ENCODE measurements at regions not wholly inside any gene's neighbourhood (a gene's known extent, or its start where the extent isn't known, plus 50 kb on each side); places are given as distances from the start of the nearest gene placed in this dataset.

DNA sequence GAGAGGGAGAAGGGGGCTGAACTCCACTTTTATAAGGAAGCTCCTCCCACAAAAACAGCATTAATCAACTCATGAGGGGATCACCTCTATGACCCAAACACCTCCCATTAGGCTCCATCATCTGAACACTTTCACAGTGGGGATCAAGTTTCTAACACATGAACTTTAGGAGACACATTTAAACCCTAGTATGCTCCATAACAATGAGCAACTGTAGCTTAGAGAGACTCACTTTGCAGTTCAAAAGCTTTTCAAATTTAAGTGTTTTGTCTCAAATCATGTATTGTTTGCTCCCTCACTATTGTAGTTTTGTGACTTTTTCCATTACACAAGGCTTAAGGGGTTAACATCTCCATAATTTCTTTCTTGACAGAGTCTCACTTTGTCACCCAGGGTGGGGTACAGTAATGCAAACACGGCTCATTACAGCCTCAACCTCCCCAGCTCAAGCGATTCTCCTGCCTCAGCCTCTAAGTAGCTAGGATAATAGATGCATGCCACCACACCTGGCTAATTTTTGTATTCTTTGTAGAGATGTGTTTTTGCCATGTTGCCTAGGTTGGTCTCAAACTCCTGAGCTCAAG lies 352.7 kb upstream of the CDH20 start:
- TF ChIP-seq, protein P1, sequence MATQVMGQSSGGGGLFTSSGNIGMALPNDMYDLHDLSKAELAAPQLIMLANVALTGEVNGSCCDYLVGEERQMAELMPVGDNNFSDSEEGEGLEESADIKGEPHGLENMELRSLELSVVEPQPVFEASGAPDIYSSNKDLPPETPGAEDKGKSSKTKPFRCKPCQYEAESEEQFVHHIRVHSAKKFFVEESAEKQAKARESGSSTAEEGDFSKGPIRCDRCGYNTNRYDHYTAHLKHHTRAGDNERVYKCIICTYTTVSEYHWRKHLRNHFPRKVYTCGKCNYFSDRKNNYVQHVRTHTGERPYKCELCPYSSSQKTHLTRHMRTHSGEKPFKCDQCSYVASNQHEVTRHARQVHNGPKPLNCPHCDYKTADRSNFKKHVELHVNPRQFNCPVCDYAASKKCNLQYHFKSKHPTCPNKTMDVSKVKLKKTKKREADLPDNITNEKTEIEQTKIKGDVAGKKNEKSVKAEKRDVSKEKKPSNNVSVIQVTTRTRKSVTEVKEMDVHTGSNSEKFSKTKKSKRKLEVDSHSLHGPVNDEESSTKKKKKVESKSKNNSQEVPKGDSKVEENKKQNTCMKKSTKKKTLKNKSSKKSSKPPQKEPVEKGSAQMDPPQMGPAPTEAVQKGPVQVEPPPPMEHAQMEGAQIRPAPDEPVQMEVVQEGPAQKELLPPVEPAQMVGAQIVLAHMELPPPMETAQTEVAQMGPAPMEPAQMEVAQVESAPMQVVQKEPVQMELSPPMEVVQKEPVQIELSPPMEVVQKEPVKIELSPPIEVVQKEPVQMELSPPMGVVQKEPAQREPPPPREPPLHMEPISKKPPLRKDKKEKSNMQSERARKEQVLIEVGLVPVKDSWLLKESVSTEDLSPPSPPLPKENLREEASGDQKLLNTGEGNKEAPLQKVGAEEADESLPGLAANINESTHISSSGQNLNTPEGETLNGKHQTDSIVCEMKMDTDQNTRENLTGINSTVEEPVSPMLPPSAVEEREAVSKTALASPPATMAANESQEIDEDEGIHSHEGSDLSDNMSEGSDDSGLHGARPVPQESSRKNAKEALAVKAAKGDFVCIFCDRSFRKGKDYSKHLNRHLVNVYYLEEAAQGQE (IDR thresholded peaks at IDR 0.05; ENCODE audit: insufficient read depth in 1 of 2, low read depth in 2 of 2, low read length in 1 of 2): no peak
- TF ChIP-seq, protein P2, sequence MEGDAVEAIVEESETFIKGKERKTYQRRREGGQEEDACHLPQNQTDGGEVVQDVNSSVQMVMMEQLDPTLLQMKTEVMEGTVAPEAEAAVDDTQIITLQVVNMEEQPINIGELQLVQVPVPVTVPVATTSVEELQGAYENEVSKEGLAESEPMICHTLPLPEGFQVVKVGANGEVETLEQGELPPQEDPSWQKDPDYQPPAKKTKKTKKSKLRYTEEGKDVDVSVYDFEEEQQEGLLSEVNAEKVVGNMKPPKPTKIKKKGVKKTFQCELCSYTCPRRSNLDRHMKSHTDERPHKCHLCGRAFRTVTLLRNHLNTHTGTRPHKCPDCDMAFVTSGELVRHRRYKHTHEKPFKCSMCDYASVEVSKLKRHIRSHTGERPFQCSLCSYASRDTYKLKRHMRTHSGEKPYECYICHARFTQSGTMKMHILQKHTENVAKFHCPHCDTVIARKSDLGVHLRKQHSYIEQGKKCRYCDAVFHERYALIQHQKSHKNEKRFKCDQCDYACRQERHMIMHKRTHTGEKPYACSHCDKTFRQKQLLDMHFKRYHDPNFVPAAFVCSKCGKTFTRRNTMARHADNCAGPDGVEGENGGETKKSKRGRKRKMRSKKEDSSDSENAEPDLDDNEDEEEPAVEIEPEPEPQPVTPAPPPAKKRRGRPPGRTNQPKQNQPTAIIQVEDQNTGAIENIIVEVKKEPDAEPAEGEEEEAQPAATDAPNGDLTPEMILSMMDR (IDR thresholded peaks at IDR 0.05): no peak
